Motor neuron (in vitro differentiated cells): ENCODE measurements at regions not wholly inside any gene's neighbourhood (a gene's known extent, or its start where the extent isn't known, plus 50 kb on each side); places are given as distances from the start of the nearest gene placed in this dataset.

Source experiments
- ATAC-seq, 8 experiments: fragments of 200-7000 bp; cut with Tn5 transposase; replicated peaks in 6 of 8; 2 replicates each; pipeline ENCODE4 v1.8.0; 2021; ENCODE audit warnings: mild to moderate bottlenecking in 8 of 8, moderate library complexity in 8 of 8
- H3K27ac ChIP-seq, 2 donors: fragments of 250-450 bp; sonication (Bioruptor Pico); 2 replicates each; pipeline ENCODE4 v1.9.0; 2021; ENCODE audit warnings: antibody characterized with exemption in 2 of 2, mild to moderate bottlenecking in 2 of 2, moderate library complexity in 1 of 2
- H3K4me1 ChIP-seq, 2 donors: fragments of 250-450 bp; sonication (Bioruptor Pico); replicated peaks in 1 of 2; 2 replicates each; pipeline ENCODE4 v1.6.1; 2021; ENCODE audit warnings: antibody characterized with exemption in 2 of 2, mild to moderate bottlenecking in 2 of 2, moderate library complexity in 1 of 2
- H3K4me3 ChIP-seq, 5 donors: fragments of 250-450 bp; sonication (Bioruptor Pico); 2 replicates each; pipeline ENCODE4 v1.9.0; 2021; ENCODE audit warnings: antibody characterized with exemption in 5 of 5, mild to moderate bottlenecking in 5 of 5, moderate library complexity in 4 of 5
- WGBS, 10 experiments: fragments of 450-650 bp; shearing (Covaris generic); methylation state at CpG; one replicate each; pipeline ENCODE4 v1.0.0; 2022; 5-methylcytosine and 5-hydroxymethylcytosine counted together
- in situ Hi-C, 9 experiments: fragments of 400-800 bp; cut with MboI; loops; one replicate each; pipeline ENCODE4 v1.15.0; 2021; ENCODE audit warnings: low sequenced_read_pairs in 9 of 9, low pct_unique_long_range_greater_than_20kb in 2 of 9; ENCODE audit not compliant: unreplicated experiment in 9 of 9

DNA sequence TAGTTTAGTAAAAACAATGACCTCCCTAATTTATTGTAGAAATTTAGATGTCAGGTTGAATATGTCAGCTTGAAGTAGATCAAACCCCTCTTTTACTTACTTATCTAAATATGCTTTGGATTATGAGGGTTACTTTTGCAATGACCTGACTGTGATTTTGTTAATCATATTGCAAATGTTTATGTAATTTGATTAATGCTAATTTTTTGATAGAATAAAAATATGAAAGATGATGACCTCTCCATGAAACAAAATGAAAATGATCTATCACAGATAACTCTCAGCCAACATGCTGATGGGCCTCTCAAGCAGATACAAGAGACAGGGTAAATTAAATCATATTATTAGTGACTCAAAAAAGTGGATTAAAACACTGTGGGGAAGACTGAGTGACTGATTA is 131.0 kb downstream of the CEP57L1 start:
- H3K4me1 ChIP-seq = no peaks in the 10 kb centered on the region
- in situ Hi-C loops = no loop called here
- ATAC-seq = no peak
- H3K4me3 ChIP-seq = no peak overlapping the region
- H3K27ac ChIP-seq = no peak overlapping the region

GRCh38 chr6:109225946-109226345 is 130.6 kb downstream of the CEP57L1 start:
- in situ Hi-C loops = no loop called here
- no peak overlapping the region for H3K4me3 ChIP-seq
- no peaks in the 10 kb centered on the region for H3K4me1 ChIP-seq
- no peak for ATAC-seq
- H3K27ac ChIP-seq = no peak overlapping the region
- WGBS, 10 experiments = 63 to 100% (median 91%) methylated on average over 1 to 6 of the region's 6 CpGs; no CpG with 5 or more reads in 2 of the 10 experiments

DNA sequence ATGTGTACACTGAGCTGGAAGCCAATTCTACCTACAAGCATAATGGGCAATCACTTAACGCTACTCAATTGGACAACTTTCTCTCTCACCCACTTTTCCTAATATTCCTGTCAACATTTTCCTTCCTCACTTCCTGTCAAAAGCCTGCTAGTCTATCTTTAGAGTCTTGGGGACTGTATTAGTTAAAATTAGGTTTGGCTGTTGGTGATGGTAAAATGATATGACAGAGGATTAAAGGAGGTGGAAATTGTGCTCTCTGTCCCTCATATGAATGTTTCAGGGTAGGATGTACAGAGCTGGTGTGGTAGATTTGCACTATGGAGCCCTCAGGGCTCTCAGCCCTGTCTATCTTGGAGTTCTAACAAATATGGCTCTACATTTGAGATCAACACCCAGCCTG is 129.7 kb downstream of the CEP57L1 start:
- Histone ChIP-seq H3K4me3 (no peak overlapping the region), H3K4me1 (no peaks in the 10 kb centered on the region), H3K27ac (no peak overlapping the region)
- no peak for ATAC-seq
- 20 to 100% (median 100%) methylated on average over 1 of the region's 1 CpG; no CpG with 5 or more reads in 5 of the 10 experiments for WGBS, 10 experiments
- in situ Hi-C loops = no loop called here

- in situ Hi-C loops = no loop called here
- Histone ChIP-seq H3K4me1 (no peaks in the 10 kb centered on the region), H3K27ac (no peak overlapping the region), H3K4me3 (no peak overlapping the region)
- ATAC-seq = peak in 1 of 8 experiments; percentile 16
- 50 to 100% (median 78%) methylated on average over 2 to 4 of the region's 4 CpGs; no CpG with 5 or more reads in 3 of the 10 experiments for WGBS, 10 experiments
Observed at GRCh38 chr6:109224107-109224875, 129.0 kb downstream of the CEP57L1 start.

DNA sequence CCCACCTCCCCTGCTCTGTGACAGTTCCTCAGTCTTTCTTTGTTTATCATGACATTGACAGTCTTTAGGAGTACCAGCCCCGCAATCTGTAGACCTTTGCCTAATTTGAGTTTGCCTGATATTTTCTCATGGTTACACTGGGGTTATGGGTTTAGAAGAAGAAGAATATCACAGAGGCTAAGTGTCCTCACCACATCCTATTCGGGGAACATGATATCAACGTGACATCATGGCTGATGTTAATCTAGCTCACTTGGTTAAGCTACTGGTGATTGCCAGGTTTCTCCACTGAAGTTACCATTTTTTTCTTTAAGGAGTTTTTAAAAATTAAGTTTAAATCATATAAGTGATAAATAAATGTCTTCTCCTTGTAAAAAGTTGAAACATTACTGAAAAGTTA is 127.5 kb downstream of the CEP57L1 start:
- in situ Hi-C loops = no loop called here
- Histone ChIP-seq H3K4me1 (no peaks in the 10 kb centered on the region), H3K4me3 (no peak overlapping the region), H3K27ac (no peak overlapping the region)
- no peak for ATAC-seq
- 50 to 100% (median 95%) methylated on average over 3 of the region's 3 CpGs; no CpG with 5 or more reads in 2 of the 10 experiments for WGBS, 10 experiments

DNA sequence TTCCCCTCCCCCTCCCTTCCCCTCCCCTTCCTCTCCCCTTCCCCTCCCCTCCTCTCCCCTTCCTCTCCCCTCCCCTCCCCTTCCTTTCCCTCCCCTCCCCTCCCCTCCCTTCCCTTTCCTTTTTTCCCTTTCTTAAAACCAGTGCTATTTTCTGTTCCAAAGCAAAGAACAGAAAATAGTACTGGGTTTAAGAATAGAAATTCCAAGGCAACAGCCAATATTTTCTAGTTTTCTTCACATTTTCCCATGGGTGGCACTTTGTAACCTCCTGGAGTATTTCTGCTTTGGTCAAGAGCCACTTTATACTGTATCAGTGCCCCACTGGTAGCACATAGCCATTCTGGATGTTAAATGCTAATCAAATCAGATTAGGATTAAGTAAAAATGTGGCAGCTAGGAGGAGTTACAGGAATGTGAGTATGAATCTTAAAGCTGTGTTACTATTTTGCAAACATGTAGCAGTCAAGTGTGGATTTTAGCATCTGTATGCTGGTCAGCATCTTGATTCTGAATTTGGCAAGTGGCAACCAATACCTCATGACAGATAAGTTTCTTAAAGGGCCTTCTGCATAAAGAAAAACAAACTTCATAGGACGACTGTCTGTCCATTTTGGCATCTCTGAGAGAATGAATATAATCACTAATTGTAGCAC is 126.4 kb downstream of the CEP57L1 start:
- Histone ChIP-seq H3K4me3 (no peak overlapping the region), H3K27ac (no peak overlapping the region), H3K4me1 (no peaks in the 10 kb centered on the region)
- 0 to 83% (median 71%) methylated on average over 1 of the region's 1 CpG; no CpG with 5 or more reads in 3 of the 10 experiments for WGBS, 10 experiments
- peak in 3 of 8 experiments; percentile 29 to 89 (median 88) for ATAC-seq
- in situ Hi-C loops = no loop called here
